Hepatocyte (in vitro differentiated cells): ENCODE measurements at regions not wholly inside any gene's neighbourhood (a gene's known extent, or its start where the extent isn't known, plus 50 kb on each side); places are given as distances from the start of the nearest gene placed in this dataset.

Source experiments
- DNase-seq: peaks from one replicate; pipeline ENCODE4 v3.0.0-alpha.2; 2016; ENCODE audit warnings: low spot score
- H2AFZ ChIP-seq: fragments of 200-600 bp; sonication (generic); 2 replicates; pipeline ENCODE4 v1.6.0; 2016; ENCODE audit warnings: antibody characterized with exemption, mild to moderate bottlenecking
- H3K27ac ChIP-seq: fragments of 200-600 bp; sonication (generic); 2 replicates; pipeline ENCODE4 v1.5.1; 2016; ENCODE audit warnings: mild to moderate bottlenecking
- H3K27me3 ChIP-seq: fragments of 200-600 bp; sonication (generic); 2 replicates; pipeline ENCODE4 v1.6.1; 2016
- H3K36me3 ChIP-seq: fragments of 200-600 bp; sonication (generic); replicated peaks from 2 replicates; pipeline ENCODE4 v1.5.1; 2016; ENCODE audit warnings: low read depth; ENCODE audit not compliant: insufficient read depth
- H3K4me1 ChIP-seq: fragments of 200-600 bp; sonication (generic); 2 replicates; pipeline ENCODE4 v1.5.1; 2016; ENCODE audit warnings: mild to moderate bottlenecking, moderate library complexity; ENCODE audit not compliant: insufficient read depth
- H3K4me2 ChIP-seq: fragments of 200-600 bp; sonication (generic); 2 replicates; pipeline ENCODE4 v1.6.0; 2016
- H3K4me3 ChIP-seq: fragments of 200-600 bp; sonication (generic); 2 replicates; pipeline ENCODE4 v1.5.1; 2016; ENCODE audit warnings: mild to moderate bottlenecking
- H3K79me2 ChIP-seq: fragments of 200-600 bp; sonication (generic); 2 replicates; pipeline ENCODE4 v1.6.0; 2017; ENCODE audit warnings: mild to moderate bottlenecking
- H3K9me2 ChIP-seq: fragments of 200-600 bp; sonication (generic); replicated peaks from 2 replicates; pipeline ENCODE4 v1.6.0; 2017; ENCODE audit warnings: mild to moderate bottlenecking; ENCODE audit not compliant: insufficient read depth
- H3K9me3 ChIP-seq: fragments of 200-600 bp; sonication (generic); 2 replicates; pipeline ENCODE4 v1.5.1; 2016; ENCODE audit warnings: low read depth, mild to moderate bottlenecking
- H4K20me1 ChIP-seq: fragments of 200-600 bp; sonication (generic); 2 replicates; pipeline ENCODE4 v1.6.0; 2016; ENCODE audit warnings: mild to moderate bottlenecking; ENCODE audit not compliant: insufficient read depth, poor library complexity, severe bottlenecking
- CTCF ChIP-seq: fragments of 200-600 bp; sonication (generic); IDR thresholded peaks from 2 replicates; pipeline ENCODE4 v1.5.1; 2016; ENCODE audit warnings: antibody characterized with exemption, mild to moderate bottlenecking; ENCODE audit not compliant: poor library complexity
- EZH2 ChIP-seq: fragments of 200-600 bp; sonication (generic); IDR thresholded peaks from 2 replicates; pipeline ENCODE4 v1.6.1; 2016; ENCODE audit warnings: antibody characterized with exemption, mild to moderate bottlenecking, borderline replicate concordance
- EZH2phosphoT487 ChIP-seq: fragments of 200-600 bp; sonication (generic); IDR thresholded peaks from one replicate; pipeline ENCODE4 v1.6.1; 2018; ENCODE audit warnings: antibody characterized with exemption, mild to moderate bottlenecking, low read depth, moderate library complexity; ENCODE audit not compliant: unreplicated experiment, severe bottlenecking
- WGBS: methylation state at CpG from one replicate; pipeline ENCODE4 v1.1.6; 2016; ENCODE audit warnings: low lambda C conversion rate; ENCODE audit errors: missing lambda C conversion rate; 5-methylcytosine and 5-hydroxymethylcytosine counted together

GRCh38 chr6:137602313-137603197, 108.4 kb upstream of the OLIG3 start:
- H3K27ac ChIP-seq = no peak overlapping the region
- H3K9me2 ChIP-seq = no peaks in the 10 kb centered on the region
- no peaks in the 10 kb centered on the region for H3K79me2 ChIP-seq
- DNase-seq = no peak
- no peak overlapping the region for H3K4me2 ChIP-seq
- H3K4me1 ChIP-seq = no peaks in the 10 kb centered on the region
- no peak for TF ChIP-seq EZH2
- TF ChIP-seq EZH2phosphoT487 = no peak
- TF ChIP-seq CTCF = no peak
- WGBS = 78% methylated on average over 9 of the region's 9 CpGs
- H3K36me3 ChIP-seq = no peaks in the 10 kb centered on the region
- H3K9me3 ChIP-seq = no peaks in the 10 kb centered on the region
- H2AFZ ChIP-seq = no peak overlapping the region
- H3K27me3 ChIP-seq = peaks cover 14% of the 10 kb centered on the region
- H4K20me1 ChIP-seq = no peaks in the 10 kb centered on the region
- H3K4me3 ChIP-seq = no peak overlapping the region

DNA sequence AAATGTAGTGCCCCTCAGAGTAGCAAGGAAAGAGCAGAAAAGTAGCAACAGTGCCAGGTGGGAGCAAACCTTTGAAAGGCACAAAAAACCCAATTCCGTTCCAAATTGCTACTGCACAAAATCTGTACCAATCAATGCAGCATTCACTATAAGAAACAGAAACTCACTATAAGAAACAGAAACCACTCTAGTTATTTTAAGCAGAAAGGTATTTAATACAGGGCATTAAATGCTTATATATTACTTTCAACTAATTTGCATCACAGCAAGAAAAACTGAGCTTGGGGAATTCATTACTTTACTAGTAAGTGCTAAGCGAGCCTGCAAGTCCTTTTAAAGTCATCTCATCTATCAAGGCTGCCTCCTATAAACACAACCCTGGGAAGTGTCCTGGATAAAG, 116.5 kb upstream of the OLIG3 start:
- TF ChIP-seq EZH2 (no peak), CTCF (no peak), EZH2phosphoT487 (no peak)
- Histone ChIP-seq H3K4me2 (no peak overlapping the region), H3K4me3 (no peak overlapping the region), H3K27ac (no peak overlapping the region), H3K36me3 (no peaks in the 10 kb centered on the region), H3K4me1 (no peaks in the 10 kb centered on the region), H3K9me3 (no peaks in the 10 kb centered on the region), H3K9me2 (no peaks in the 10 kb centered on the region), H4K20me1 (no peaks in the 10 kb centered on the region), H3K79me2 (no peaks in the 10 kb centered on the region), H3K27me3 (peaks cover 3% of the 10 kb centered on the region), H2AFZ (no peak overlapping the region)
- no peak for DNase-seq
- 92% methylated on average over 2 of the region's 2 CpGs for WGBS

DNA sequence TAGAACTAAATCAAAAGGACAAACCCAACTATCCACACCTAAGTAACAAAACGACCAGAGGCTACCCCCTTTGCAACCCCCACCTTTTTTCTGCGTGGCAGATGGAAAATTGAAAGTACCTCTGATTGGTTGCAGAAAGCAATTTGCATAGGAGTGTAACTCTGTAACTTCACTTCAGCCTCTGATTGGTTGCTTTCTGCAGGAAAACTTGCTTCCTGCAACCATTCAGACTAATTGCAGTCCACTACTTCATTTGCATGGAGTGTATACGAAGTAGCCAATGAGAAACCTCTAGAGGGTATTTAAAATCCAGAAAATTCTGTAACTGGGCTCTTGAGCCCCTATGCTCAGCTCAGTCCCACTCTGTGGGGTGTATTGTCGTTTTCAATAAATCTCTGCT, 129.1 kb upstream of the OLIG3 start:
- no peak overlapping the region for H3K27ac ChIP-seq
- no peak overlapping the region for H2AFZ ChIP-seq
- H3K4me2 ChIP-seq = no peak overlapping the region
- H3K9me3 ChIP-seq = no peaks in the 10 kb centered on the region
- H4K20me1 ChIP-seq = no peaks in the 10 kb centered on the region
- TF ChIP-seq CTCF = no peak
- TF ChIP-seq EZH2 = no peak
- TF ChIP-seq EZH2phosphoT487 = no peak
- H3K27me3 ChIP-seq = no peaks in the 10 kb centered on the region
- no peak for DNase-seq
- H3K36me3 ChIP-seq = no peaks in the 10 kb centered on the region
- no peak overlapping the region for H3K4me3 ChIP-seq
- WGBS = 69% methylated on average over 4 of the region's 4 CpGs
- no peaks in the 10 kb centered on the region for H3K79me2 ChIP-seq
- H3K9me2 ChIP-seq = no peaks in the 10 kb centered on the region
- no peaks in the 10 kb centered on the region for H3K4me1 ChIP-seq
